OCI-LY3 (cell line): ENCODE measurements at regions not wholly inside any gene's neighbourhood (a gene's known extent, or its start where the extent isn't known, plus 50 kb on each side); places are given as distances from the start of the nearest gene placed in this dataset.

Source experiments
- H2AFZ ChIP-seq: fragments of 200-600, 300-600 bp; shearing (Covaris generic); 2 replicates; pipeline ENCODE4 v1.6.0; 2014; ENCODE audit warnings: antibody characterized with exemption, low read depth, low read length
- H3K27ac ChIP-seq: fragments of 200-600, 300-600 bp; sonication (generic); 2 replicates; pipeline ENCODE4 v1.5.1; 2014; ENCODE audit warnings: mild to moderate bottlenecking, low read length, moderate library complexity, mixed read lengths
- H3K27me3 ChIP-seq: fragments of 200-600, 300-600 bp; sonication (generic); 2 replicates; pipeline ENCODE4 v1.6.1; 2014; ENCODE audit warnings: low read depth, low read length, mixed read lengths
- H3K36me3 ChIP-seq: fragments of 200-600, 300-600 bp; sonication (generic); replicated peaks from 2 replicates; pipeline ENCODE3; 2014; ENCODE audit warnings: low read depth, low read length, mixed read lengths
- H3K4me1 ChIP-seq: fragments of 300-600, 200-600 bp; sonication (generic); 2 replicates; pipeline ENCODE4 v1.6.1; 2014; ENCODE audit warnings: low read length, mixed read lengths
- H3K4me2 ChIP-seq: fragments of 200-600, 300-600 bp; sonication (generic); 2 replicates; pipeline ENCODE4 v1.6.1; 2014; ENCODE audit warnings: low read length, mixed read lengths
- H3K4me3 ChIP-seq: fragments of 300-600, 200-600 bp; sonication (generic); 2 replicates; pipeline ENCODE4 v1.5.1; 2014; ENCODE audit warnings: antibody characterized with exemption, mild to moderate bottlenecking, low read length, moderate library complexity
- H3K79me2 ChIP-seq: fragments of 300-600, 200-600 bp; shearing (Covaris generic); 2 replicates; pipeline ENCODE4 v1.6.1; 2014; ENCODE audit warnings: mild to moderate bottlenecking, low read length, mixed read lengths
- H3K9ac ChIP-seq: fragments of 300-600, 200-600 bp; shearing (Covaris generic); 2 replicates; pipeline ENCODE4 v1.6.0; 2014; ENCODE audit warnings: mild to moderate bottlenecking, low read length, moderate library complexity
- H3K9me3 ChIP-seq: fragments of 200-600, 300-600 bp; shearing (Covaris generic); 2 replicates; pipeline ENCODE4 v1.6.1; 2014; ENCODE audit warnings: low read length, mixed read lengths; ENCODE audit not compliant: insufficient read depth
- H4K20me1 ChIP-seq: fragments of 200-600, 300-600 bp; sonication (generic); 2 replicates; pipeline ENCODE4 v1.6.1; 2016; ENCODE audit warnings: low read length, mixed read lengths; ENCODE audit not compliant: insufficient read depth
- EZH2phosphoT487 ChIP-seq: fragments of 200-600 bp; shearing (Covaris generic); IDR thresholded peaks from 2 replicates; pipeline ENCODE4 v1.6.1; 2018; ENCODE audit warnings: antibody characterized with exemption, mixed run types, low read depth
- TF ChIP-seq, protein P1 (sequence below): fragments of 200-600, 300-600 bp; sonication (generic); IDR thresholded peaks from 2 replicates; pipeline ENCODE4 v1.5.1; 2014; ENCODE audit warnings: antibody characterized with exemption, low read length, low read depth

DNA sequence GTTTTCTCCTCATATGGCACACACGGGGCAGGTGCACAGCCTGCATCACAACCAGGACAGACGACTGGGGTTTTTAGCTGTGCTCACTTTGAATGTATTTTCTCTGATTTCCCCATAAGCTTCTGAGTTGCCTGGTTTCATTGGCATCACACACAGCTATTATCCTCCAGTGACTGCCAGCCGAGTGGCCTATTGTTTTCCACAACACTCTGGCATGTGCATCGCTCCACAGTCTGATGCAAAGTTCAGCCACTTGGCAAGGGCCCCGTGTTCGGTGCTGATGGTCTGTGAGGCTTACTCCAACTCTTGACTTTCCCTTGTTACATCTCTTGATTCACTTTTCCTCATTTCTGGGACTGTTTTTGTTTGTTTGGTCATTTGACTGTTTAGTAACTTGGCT, 593.1 kb downstream of the CBLN2 start:
- Histone ChIP-seq H2AFZ (no peak overlapping the region; the same call in 1 of the 2 replicates), H3K9me3 (no peaks in the 10 kb centered on the region), H3K36me3 (no peaks in the 10 kb centered on the region), H3K4me3 (no peak overlapping the region), H3K4me1 (no peaks in the 10 kb centered on the region), H3K27me3 (no peaks in the 10 kb centered on the region), H3K4me2 (no peak overlapping the region), H3K9ac (no peak overlapping the region), H3K27ac (no peak overlapping the region), H4K20me1 (no peaks in the 10 kb centered on the region), H3K79me2 (no peaks in the 10 kb centered on the region)
- no peak for TF ChIP-seq EZH2phosphoT487
- TF ChIP-seq, protein P1, sequence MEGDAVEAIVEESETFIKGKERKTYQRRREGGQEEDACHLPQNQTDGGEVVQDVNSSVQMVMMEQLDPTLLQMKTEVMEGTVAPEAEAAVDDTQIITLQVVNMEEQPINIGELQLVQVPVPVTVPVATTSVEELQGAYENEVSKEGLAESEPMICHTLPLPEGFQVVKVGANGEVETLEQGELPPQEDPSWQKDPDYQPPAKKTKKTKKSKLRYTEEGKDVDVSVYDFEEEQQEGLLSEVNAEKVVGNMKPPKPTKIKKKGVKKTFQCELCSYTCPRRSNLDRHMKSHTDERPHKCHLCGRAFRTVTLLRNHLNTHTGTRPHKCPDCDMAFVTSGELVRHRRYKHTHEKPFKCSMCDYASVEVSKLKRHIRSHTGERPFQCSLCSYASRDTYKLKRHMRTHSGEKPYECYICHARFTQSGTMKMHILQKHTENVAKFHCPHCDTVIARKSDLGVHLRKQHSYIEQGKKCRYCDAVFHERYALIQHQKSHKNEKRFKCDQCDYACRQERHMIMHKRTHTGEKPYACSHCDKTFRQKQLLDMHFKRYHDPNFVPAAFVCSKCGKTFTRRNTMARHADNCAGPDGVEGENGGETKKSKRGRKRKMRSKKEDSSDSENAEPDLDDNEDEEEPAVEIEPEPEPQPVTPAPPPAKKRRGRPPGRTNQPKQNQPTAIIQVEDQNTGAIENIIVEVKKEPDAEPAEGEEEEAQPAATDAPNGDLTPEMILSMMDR, result no peak

DNA sequence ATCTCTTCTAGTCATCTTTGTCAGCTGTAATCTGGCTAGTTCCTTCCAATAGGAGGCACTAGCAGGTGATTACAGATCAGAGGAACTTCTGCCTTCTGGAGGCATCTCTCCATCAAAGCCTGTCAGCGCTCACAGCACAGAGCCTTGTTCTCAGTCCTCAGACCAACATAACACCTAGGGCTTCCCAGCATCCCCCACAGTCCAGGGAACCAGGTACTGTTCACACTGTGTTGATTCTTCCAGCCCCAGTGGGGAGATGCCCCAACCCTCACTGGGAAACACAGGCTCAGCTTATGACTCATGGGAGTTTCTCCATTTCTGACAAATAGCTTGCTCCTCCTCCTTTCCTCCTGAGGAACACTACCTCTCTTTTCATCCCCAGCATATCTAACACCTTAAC, 601.7 kb downstream of the CBLN2 start:
- H3K27me3 ChIP-seq, result no peaks in the 10 kb centered on the region
- H3K9ac ChIP-seq, result no peak overlapping the region
- no peak overlapping the region for H3K4me2 ChIP-seq
- no peaks in the 10 kb centered on the region for H4K20me1 ChIP-seq
- no peaks in the 10 kb centered on the region for H3K36me3 ChIP-seq
- H3K9me3 ChIP-seq, result no peaks in the 10 kb centered on the region
- no peaks in the 10 kb centered on the region for H3K4me1 ChIP-seq
- no peak overlapping the region for H2AFZ ChIP-seq
- no peak overlapping the region for H3K4me3 ChIP-seq
- no peaks in the 10 kb centered on the region for H3K79me2 ChIP-seq
- no peak overlapping the region for H3K27ac ChIP-seq
- no peak for TF ChIP-seq EZH2phosphoT487
- TF ChIP-seq, protein P1, result 0 out of 2 replicates have a peak, but pooled peaks have one; percentile 9

DNA sequence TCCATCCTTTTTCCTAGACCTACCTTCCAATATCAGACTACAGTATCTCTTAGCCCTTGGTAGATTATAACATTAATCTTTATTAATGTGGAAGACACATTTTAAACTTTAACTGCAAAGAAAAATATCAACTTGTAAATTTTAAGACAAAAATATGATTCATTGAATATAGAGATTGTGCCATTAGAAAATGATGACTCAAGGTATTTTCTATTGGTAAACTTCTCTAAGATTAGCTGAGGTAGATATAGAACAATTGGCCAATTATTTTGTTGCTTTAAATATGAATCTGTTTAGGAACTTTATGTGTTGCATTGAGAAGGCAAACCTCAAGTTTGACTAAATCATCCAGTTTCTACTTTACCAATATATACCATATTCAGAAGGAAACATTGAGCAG, 604.7 kb downstream of the CBLN2 start:
- no peak overlapping the region for H3K4me2 ChIP-seq
- H3K4me3 ChIP-seq, result no peak overlapping the region
- no peaks in the 10 kb centered on the region for H4K20me1 ChIP-seq
- no peak overlapping the region for H2AFZ ChIP-seq
- no peak for TF ChIP-seq EZH2phosphoT487
- TF ChIP-seq, protein P1, result no peak
- H3K36me3 ChIP-seq, result no peaks in the 10 kb centered on the region
- no peaks in the 10 kb centered on the region for H3K9me3 ChIP-seq
- no peaks in the 10 kb centered on the region for H3K4me1 ChIP-seq
- no peak overlapping the region for H3K27ac ChIP-seq
- H3K27me3 ChIP-seq, result no peaks in the 10 kb centered on the region
- H3K79me2 ChIP-seq, result no peaks in the 10 kb centered on the region
- no peak overlapping the region for H3K9ac ChIP-seq

DNA sequence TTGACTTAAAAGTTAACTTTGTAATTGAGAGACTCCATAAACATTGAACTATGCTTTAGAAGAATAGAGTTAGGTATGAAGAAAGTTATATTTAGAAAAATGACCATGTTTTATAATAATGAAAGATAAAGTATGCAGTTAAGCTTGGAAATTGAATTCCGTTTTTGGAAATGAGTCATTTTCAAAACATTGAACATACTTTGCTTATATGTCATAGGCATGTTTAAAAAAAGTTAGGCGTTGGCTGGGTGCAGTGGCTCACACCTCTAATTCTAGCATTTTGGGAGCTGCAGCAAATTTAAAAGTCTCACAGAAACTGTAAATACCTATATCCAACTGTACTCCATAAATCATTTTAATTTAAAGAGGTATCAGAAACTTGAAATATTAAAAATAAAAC, 607.4 kb downstream of the CBLN2 start:
- Histone ChIP-seq H3K4me1 (no peaks in the 10 kb centered on the region), H3K9me3 (no peaks in the 10 kb centered on the region), H3K27me3 (no peaks in the 10 kb centered on the region), H4K20me1 (no peaks in the 10 kb centered on the region), H3K36me3 (no peaks in the 10 kb centered on the region), H2AFZ (no peak overlapping the region), H3K27ac (no peak overlapping the region), H3K4me2 (no peak overlapping the region), H3K79me2 (no peaks in the 10 kb centered on the region), H3K9ac (no peak overlapping the region), H3K4me3 (no peak overlapping the region)
- no peak for TF ChIP-seq EZH2phosphoT487
- TF ChIP-seq, protein P1, result no peak
